ENCODE measurements at regions not wholly inside any gene's neighbourhood (a gene's known extent, or its start where the extent isn't known, plus 50 kb on each side); places are given as distances from the start of the nearest gene placed in this dataset.

DNA sequence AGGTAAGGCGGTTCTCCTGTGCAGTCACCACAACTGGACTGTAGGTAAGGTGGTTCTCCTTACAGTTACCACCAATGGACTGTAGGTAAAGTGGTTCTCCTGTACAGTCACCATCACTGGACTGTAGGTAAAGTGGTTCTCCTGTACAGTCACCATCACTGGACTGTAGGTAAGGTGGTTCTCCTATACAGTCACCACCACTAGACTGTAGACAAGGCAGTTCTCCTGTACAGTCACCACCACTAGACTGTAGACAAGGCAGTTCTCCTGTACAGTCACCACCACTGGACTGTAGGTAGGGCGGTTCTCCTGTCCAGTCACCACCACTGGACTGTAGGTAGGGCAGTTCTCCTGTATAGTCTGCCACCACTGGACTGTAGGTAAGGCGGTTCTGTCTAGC is 212.3 kb downstream of the TFAP2A start:
- H3K14ac ChIP-seq (ENCODE audit: insufficient read depth, low read length), result no peak overlapping the region
- no peak overlapping the region for H3T11ph ChIP-seq (ENCODE audit: low read length)
- Mint-ChIP-seq H3K4me3 (no peak overlapping the region), H3K27me3 (ENCODE audit: low read depth) (peaks cover 9% of the 10 kb centered on the region; the same call in 1 of the 2 replicates), H3K36me3 (ENCODE audit: insufficient read depth in 1 of 3, low read depth in 3 of 3) (no peaks in the 10 kb centered on the region; a peak in 1 of 7 replicates), H3K4me1 (peaks cover 4% of the 10 kb centered on the region in 2 experiments; a peak in 3 of 4 replicates), H3K9me3 (peaks cover 5 to 7% of the 10 kb centered on the region in 2 experiments; a peak in 3 of 5 replicates), H3K27ac (no peak overlapping the region)
- H3K4ac ChIP-seq (ENCODE audit: low read depth, low read length), result no peak overlapping the region
- no peak overlapping the region for H3K4me2 ChIP-seq (ENCODE audit: insufficient read depth, insufficient read length, low read length)
- no peak for TF ChIP-seq CTCF (conservative IDR thresholded peaks at IDR 0.05)
- H4K20me1 ChIP-seq (ENCODE audit: control insufficient read depth, insufficient read depth, insufficient read length), result no peaks in the 10 kb centered on the region
- no peaks in the 10 kb centered on the region for H3K23me2 ChIP-seq (ENCODE audit: insufficient read length, low read depth, low read length, poor library complexity, severe bottlenecking)
- H2BK12ac ChIP-seq (ENCODE audit: insufficient read length, low read depth, low read length), result no peak overlapping the region
- H3K27me3 ChIP-seq (ENCODE audit: insufficient read depth, low read length), result no peaks in the 10 kb centered on the region
- no peak overlapping the region for H2AK5ac ChIP-seq (ENCODE audit: insufficient read length, low read length)
- no peak overlapping the region for H2BK5ac ChIP-seq (ENCODE audit: insufficient read length, low read length)
- H2BK20ac ChIP-seq (ENCODE audit: low read depth, low read length, poor library complexity, severe bottlenecking), result no peak overlapping the region
- H3K18ac ChIP-seq (ENCODE audit: insufficient read length, low read depth, low read length), result no peak overlapping the region
- H4K8ac ChIP-seq (replicated peaks; ENCODE audit: insufficient read length, low read depth, low read length), result no peak overlapping the region
- H4K5ac ChIP-seq (ENCODE audit: insufficient read length, low read depth, low read length), result no peak overlapping the region
- no peak overlapping the region for H3K23ac ChIP-seq (ENCODE audit: insufficient read length, low read depth, low read length)
- DNase-seq, result no peak
- H2AFZ ChIP-seq (ENCODE audit: low read length), result no peak overlapping the region
- H4K91ac ChIP-seq (ENCODE audit: insufficient read length, low read depth, low read length), result no peak overlapping the region
- H3K79me2 ChIP-seq (ENCODE audit: insufficient read depth, low read length), result no peaks in the 10 kb centered on the region
- H3K27ac ChIP-seq (ENCODE audit: insufficient read length, low read depth, low read length), result no peak overlapping the region
- H3K9ac ChIP-seq (ENCODE audit: extremely low read depth, insufficient read length, low read length), result no peak overlapping the region
- H2BK15ac ChIP-seq (ENCODE audit: low read depth, low read length), result no peak overlapping the region
- no CpG with 5 or more reads among the region's 3 CpGs for WGBS (ENCODE audit: extremely low coverage, insufficient read length, low lambda C conversion rate)
- no peak overlapping the region for H3K56ac ChIP-seq (ENCODE audit: insufficient read length, low read depth, low read length)
- H2BK120ac ChIP-seq (ENCODE audit: low read depth, low read length, poor library complexity, severe bottlenecking), result no peak overlapping the region
- no peaks in the 10 kb centered on the region for H3K9me3 ChIP-seq (ENCODE audit: control insufficient read depth, low read depth, low read length)
- H3K79me1 ChIP-seq (ENCODE audit: insufficient read depth, low read depth, low read length, poor library complexity, severe bottlenecking), result no peaks in the 10 kb centered on the region
- H3K4me1 ChIP-seq (ENCODE audit: insufficient read depth, low read length), result no peaks in the 10 kb centered on the region

Data from H9 (cell line).